ENCODE measurements at regions not wholly inside any gene's neighbourhood (a gene's known extent, or its start where the extent isn't known, plus 50 kb on each side); places are given as distances from the start of the nearest gene placed in this dataset.

DNA sequence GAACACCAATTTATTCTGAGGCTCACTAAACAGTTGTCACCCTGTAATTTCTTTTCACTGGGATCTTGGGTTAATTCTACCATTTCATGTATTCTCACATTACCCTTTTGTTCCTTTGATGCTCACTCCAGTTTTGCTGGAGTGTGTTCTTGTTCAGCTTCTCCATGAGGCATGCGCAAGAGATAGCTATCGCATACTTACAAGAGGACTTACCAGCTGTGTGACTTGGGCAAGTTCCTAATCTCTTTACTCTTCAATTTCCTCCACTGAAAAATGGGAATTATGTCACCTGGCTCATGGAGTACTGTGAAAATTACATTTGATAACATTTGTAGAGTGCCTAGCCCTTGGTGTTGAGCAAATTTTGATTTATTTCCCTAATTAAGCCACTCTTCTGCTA, 56.5 kb upstream of the JDP2 start:
- TF ChIP-seq, protein P1, sequence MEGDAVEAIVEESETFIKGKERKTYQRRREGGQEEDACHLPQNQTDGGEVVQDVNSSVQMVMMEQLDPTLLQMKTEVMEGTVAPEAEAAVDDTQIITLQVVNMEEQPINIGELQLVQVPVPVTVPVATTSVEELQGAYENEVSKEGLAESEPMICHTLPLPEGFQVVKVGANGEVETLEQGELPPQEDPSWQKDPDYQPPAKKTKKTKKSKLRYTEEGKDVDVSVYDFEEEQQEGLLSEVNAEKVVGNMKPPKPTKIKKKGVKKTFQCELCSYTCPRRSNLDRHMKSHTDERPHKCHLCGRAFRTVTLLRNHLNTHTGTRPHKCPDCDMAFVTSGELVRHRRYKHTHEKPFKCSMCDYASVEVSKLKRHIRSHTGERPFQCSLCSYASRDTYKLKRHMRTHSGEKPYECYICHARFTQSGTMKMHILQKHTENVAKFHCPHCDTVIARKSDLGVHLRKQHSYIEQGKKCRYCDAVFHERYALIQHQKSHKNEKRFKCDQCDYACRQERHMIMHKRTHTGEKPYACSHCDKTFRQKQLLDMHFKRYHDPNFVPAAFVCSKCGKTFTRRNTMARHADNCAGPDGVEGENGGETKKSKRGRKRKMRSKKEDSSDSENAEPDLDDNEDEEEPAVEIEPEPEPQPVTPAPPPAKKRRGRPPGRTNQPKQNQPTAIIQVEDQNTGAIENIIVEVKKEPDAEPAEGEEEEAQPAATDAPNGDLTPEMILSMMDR (IDR thresholded peaks at IDR 0.05 in 2 of 3, conservative IDR thresholded peaks at IDR 0.05 in 1 of 3; ENCODE audit: borderline replicate concordance in 1 of 3, insufficient read depth in 1 of 3, low read depth in 2 of 3, low read length in 2 of 3), result no peak
- TF ChIP-seq FOSL1 (IDR thresholded peaks at IDR 0.05; ENCODE audit: low read depth), result no peak
- no peak for TF ChIP-seq POLR2A (IDR thresholded peaks at IDR 0.05; ENCODE audit: borderline replicate concordance, extremely low read depth, insufficient read depth, insufficient read length)
- TF ChIP-seq CEBPB (IDR thresholded peaks at IDR 0.05; ENCODE audit: low read depth), result no peak
- no peak for TF ChIP-seq POLR2AphosphoS5 (IDR thresholded peaks at IDR 0.05; ENCODE audit: low read depth, low read length)
- no peak for TF ChIP-seq JUND (IDR thresholded peaks at IDR 0.05)
- no peak for TF ChIP-seq EZH2 (IDR thresholded peaks at IDR 0.05)

Measured in HCT116 (cell line).